ENCODE measurements at regions not wholly inside any gene's neighbourhood (a gene's known extent, or its start where the extent isn't known, plus 50 kb on each side); places are given as distances from the start of the nearest gene placed in this dataset.
A peak's percentile ranks its signal among the peaks of the same experiment; 100 is the strongest.

DNA sequence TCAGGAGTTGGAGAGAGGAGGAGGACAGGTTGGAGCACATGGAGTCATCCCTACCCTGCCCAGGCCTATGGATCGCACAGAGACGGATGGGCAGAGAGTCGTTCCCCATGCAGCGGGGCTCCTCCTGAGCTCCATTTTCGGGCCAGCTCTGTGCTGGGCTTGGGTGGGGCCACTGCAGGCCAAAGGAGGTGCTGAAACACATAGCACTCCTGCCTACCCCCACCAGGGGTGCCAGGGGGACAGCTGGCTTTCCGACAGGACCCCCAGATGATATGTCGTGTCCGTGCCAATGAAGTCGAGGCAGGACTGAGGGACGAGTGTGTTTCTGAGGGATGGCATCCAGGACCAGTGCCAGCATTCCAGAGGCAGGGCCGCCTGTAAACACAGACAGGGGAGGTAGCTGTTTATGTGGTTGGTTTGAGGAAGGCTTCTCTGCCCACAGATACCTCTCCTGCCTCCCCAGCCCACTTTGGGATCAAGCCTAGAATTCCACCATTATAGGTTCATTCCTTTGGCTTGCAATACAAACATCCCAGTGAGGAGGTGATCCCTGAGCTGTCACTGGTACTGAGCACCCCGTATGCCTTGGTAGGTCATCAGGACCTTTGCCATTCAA is 116.6 kb downstream of the GLI2 start:
- no peak for DNase-seq (ENCODE audit: low spot score)

DNA sequence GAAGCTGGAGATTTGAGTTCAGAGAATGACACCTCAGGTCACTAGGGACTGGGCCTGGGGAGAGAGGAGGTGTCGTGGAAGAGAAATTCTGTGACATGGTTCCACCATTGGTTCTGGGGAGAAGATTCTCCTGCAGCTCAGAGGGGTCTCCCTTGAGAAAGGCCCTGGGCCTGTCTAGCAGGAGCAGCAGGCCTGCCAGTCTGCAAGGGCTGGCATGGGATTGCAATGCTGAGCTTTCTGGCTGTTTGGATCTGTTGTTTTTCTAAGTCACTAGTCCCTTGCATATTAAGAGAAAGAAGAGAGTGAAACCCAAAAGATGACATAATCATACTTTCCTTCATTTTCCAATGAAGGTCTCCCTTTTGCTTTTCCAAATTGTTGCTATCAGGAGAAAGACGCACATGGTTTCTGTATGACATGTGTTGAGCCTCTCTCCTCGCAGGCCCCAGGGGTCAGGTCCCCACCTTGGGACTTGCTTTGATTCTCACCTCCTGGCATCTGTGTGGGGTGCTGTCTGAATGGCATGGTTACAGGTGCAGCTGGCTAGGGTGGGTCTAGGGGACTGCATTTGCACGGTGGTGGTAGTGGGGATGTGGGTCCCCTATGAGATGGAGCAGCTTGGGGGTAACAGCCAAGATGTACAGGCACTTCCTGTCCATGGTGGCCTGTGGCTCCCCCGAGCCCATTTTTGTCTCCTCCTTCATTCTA is 117.8 kb downstream of the GLI2 start:
- DNase-seq (ENCODE audit: low spot score), result no peak

- DNase-seq (ENCODE audit: low spot score), result no peak
Observed at GRCh38 chr2:120854014-120854620, 118.4 kb downstream of the GLI2 start.

GRCh38 chr2:120854766-120855530 is 119.3 kb downstream of the GLI2 start:
- no peak for DNase-seq (ENCODE audit: low spot score)

- no peak for DNase-seq (ENCODE audit: low spot score)
Observed at GRCh38 chr2:120855855-120856405, 120.3 kb downstream of the GLI2 start.

- DNase-seq (ENCODE audit: low spot score), result no peak
Observed at GRCh38 chr2:120856421-120856862, 120.8 kb downstream of the GLI2 start.

DNA sequence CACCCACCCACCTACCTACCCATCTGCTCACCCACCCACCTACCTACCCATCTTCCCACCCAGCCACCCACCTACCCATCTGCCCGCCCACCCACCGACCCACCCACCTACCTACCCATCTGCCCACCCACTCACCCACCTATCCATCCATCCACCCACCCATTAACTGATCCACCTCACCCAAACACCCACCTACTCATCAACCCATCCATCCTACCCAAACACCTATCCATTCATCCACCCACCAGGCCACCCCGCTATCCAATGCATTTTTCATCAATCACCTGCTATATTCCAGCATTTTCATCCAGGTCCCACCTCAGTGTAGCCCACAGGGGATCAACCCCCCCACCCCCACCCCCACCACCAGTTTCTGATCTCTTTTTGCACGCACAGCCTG is 121.8 kb downstream of the GLI2 start:
- DNase-seq (ENCODE audit: low spot score), result no peak

DNA sequence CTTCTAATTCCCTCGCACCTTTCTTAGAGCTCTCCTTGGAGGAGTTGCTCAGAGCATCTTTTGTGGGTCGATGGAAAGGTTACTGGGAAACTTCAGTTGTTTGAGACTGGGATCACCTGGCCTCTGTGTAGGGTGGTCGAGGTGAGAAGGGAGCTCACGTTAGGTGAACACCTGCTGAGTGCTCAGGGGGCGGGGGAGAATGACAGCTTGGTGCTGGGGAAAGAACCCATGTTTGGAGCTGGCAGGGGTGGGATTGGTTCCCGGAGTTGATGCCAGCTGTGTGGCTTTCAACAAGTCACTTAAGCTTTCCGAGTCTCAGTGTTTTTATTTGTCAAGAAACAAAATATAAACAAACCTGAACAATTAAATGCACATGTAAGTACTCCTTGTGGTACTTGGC is 122.3 kb downstream of the GLI2 start:
- no peak for DNase-seq (ENCODE audit: low spot score)

- DNase-seq (ENCODE audit: low spot score), result no peak
Observed at GRCh38 chr2:120858361-120859106, 122.9 kb downstream of the GLI2 start.

DNA sequence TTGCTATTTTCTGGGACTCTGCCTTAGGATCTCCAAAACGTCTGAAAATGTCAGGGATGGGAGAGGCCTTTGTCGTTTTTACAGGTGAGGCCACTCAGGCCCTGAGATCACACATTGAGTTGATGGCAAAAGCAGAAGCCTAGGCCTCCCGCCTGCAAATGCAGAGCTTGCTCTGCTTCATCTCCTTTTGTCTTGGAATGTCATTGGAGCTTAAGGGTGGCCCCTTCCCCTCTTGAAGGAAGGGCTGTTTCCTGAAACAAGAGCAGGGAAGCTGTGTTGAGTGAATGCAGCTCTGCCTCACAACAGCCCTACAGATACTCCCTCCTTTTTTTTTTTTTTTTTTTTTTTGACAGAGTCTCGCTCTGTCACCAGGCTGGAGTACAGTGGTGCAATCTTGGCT is 123.5 kb downstream of the GLI2 start:
- no peak for DNase-seq (ENCODE audit: low spot score)

DNA sequence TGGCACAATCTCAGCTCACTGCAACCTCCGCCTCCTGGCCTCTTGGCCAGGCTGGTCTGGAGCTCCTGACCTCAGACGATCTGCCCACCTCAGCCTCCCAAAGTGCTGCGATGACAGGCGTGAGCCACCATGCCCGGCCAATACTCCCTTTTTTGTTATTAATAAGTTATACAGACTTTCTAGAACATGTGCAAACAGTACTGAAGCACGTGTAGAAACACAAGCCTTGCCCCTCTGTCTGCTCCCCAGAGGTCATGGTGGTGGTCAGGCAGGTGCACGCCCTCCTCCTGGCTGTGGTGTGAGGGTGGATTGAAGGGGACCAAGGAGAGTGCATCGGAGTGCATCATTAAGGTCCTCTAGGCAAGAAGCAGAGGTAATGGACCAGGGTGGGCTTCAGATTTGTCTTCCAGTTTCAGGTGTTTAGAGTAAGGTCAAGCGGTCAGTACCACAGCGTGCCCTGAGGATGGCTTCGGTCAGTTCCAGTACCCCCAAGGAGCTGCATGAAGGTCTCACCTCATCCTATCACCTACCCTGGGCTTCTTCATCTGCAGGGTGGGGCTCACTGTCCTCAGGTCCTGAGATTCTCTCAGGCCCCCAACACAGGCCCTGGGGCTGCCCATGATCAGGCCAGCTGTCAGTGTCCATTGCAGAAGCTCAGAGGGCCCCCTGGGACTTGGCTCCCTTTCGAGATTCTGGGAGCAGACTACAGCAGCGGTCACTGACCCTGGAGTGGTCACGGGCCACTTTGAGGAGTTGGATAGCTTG is 124.3 kb downstream of the GLI2 start:
- DNase-seq (ENCODE audit: low spot score), result no peak

- DNase-seq (ENCODE audit: low spot score), result no peak
Observed at GRCh38 chr2:120860579-120860922, 124.9 kb downstream of the GLI2 start.

GRCh38 chr2:120861191-120861575 is 125.5 kb downstream of the GLI2 start:
- DNase-seq (ENCODE audit: low spot score), result no peak

DNA sequence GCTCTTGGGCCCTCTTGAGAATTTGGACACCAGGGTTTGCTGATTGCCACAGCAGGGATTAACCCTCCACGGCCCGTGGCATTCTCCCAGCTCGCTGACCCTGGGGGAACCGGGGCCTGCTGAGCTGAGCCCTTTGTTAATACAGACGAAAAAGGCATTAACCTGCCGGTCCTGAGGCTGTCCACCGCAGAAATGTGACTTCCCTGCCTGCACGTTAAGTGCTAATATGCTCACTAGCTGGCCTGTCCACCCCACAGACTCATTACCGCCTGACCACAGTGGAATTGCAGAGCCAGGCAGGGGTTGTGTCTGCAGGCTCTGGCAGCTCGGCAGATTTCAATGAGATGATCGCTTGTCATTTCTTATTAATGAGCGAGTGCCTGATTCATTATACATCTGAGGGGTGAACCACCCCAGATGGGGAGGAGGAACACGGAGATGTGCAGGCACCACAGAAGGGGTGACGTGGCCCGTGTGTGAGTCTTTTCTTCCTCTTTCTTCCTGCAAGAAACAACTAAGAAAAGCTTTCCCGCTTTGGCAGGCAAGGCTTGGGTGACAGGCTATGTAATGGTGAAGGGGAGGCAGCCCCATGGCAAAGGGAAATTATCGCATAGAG is 126.0 kb downstream of the GLI2 start:
- no peak for DNase-seq (ENCODE audit: low spot score)

- DNase-seq (ENCODE audit: low spot score), result peak; percentile 46
Observed at GRCh38 chr2:120862201-120863060, 126.8 kb downstream of the GLI2 start.

- no peak for DNase-seq (ENCODE audit: low spot score)
Observed at GRCh38 chr2:120863146-120863545, 127.5 kb downstream of the GLI2 start.

GRCh38 chr2:120863661-120864320 is 128.1 kb downstream of the GLI2 start:
- DNase-seq (ENCODE audit: low spot score), result peak; percentile 31

DNA sequence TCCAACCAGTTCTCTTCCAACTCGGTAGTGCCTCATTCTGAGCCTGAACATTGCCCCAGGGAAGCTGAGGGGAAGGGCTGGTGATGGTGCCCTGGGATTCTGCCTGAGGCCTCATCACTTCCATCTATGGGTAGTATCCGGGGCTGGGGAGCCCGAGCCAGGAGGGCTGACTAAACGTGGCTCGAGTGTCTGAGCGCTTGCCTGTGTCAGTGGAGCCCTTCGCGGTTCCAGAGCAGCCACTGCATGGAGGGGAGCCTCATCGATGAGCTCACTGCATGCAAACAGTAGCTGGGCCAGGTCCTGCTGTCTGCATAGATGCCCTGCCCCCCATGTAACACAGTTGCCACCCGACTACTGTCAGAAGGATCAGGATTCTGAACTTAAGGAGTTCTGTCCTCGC is 129.3 kb downstream of the GLI2 start:
- no peak for DNase-seq (ENCODE audit: low spot score)

- no peak for DNase-seq (ENCODE audit: low spot score)
Observed at GRCh38 chr2:120865656-120866055, 130.0 kb downstream of the GLI2 start.
